ENCODE measurements at regions not wholly inside any gene's neighbourhood (a gene's known extent, or its start where the extent isn't known, plus 50 kb on each side); places are given as distances from the start of the nearest gene placed in this dataset.

- Histone ChIP-seq H2AFZ (ENCODE audit: low read length) (no peak overlapping the region), H3K27ac (ENCODE audit: low read depth, low read length, poor library complexity, severe bottlenecking) (no peak overlapping the region), H3F3A (ENCODE audit: insufficient read depth, low read length) (no peaks in the 10 kb centered on the region), H3K9me2 (ENCODE audit: low read depth, low read length) (no peaks in the 10 kb centered on the region), H3K4me3 (ENCODE audit: low read depth, low read length, poor library complexity, severe bottlenecking) (no peak overlapping the region), H3K4me2 (ENCODE audit: low read length) (no peak overlapping the region), H3K79me2 (ENCODE audit: insufficient read depth, low read length) (no peaks in the 10 kb centered on the region), H3K9ac (ENCODE audit: low read length) (no peak overlapping the region), H3K36me3 (ENCODE audit: insufficient read depth, low read length) (no peaks in the 10 kb centered on the region), H3K4me1 (ENCODE audit: insufficient read depth, low read length, severe bottlenecking) (peaks cover 6% of the 10 kb centered on the region), H3K27me3 (ENCODE audit: insufficient read depth, low read length) (no peaks in the 10 kb centered on the region), H4K20me1 (ENCODE audit: insufficient read depth, low read length) (no peaks in the 10 kb centered on the region), H3K9me3 (ENCODE audit: low read length) (0 out of 2 replicates have a peak, but pooled peaks cover 4% of the 10 kb centered on the region)
- no peak for TF ChIP-seq CTCF (IDR thresholded peaks at IDR 0.05; ENCODE audit: low read length)
- TF ChIP-seq EZH2 (IDR thresholded peaks at IDR 0.05; ENCODE audit: borderline replicate concordance, low read length): no peak
These were observed 258.3 kb downstream of the SRGAP2C start for GRCh38 chr1:121443001-121443540.

GRCh38 chr1:121444096-121444495 is 259.3 kb downstream of the SRGAP2C start:
- Histone ChIP-seq H2AFZ (ENCODE audit: low read length) (no peak overlapping the region; the same call in 1 of the 2 replicates), H3K9me2 (ENCODE audit: low read depth, low read length) (no peaks in the 10 kb centered on the region), H3K9ac (ENCODE audit: low read length) (no peak overlapping the region), H3K9me3 (ENCODE audit: low read length) (0 out of 2 replicates have a peak, but pooled peaks cover 2% of the 10 kb centered on the region), H3K27ac (ENCODE audit: low read depth, low read length, poor library complexity, severe bottlenecking) (no peak overlapping the region), H3K4me3 (ENCODE audit: low read depth, low read length, poor library complexity, severe bottlenecking) (no peak overlapping the region), H3K4me2 (ENCODE audit: low read length) (no peak overlapping the region), H3K79me2 (ENCODE audit: insufficient read depth, low read length) (no peaks in the 10 kb centered on the region), H3K4me1 (ENCODE audit: insufficient read depth, low read length, severe bottlenecking) (peaks cover 16% of the 10 kb centered on the region), H4K20me1 (ENCODE audit: insufficient read depth, low read length) (no peaks in the 10 kb centered on the region), H3K36me3 (ENCODE audit: insufficient read depth, low read length) (no peaks in the 10 kb centered on the region), H3F3A (ENCODE audit: insufficient read depth, low read length) (no peaks in the 10 kb centered on the region), H3K27me3 (ENCODE audit: insufficient read depth, low read length) (no peaks in the 10 kb centered on the region)
- TF ChIP-seq EZH2 (IDR thresholded peaks at IDR 0.05; ENCODE audit: borderline replicate concordance, low read length): no peak
- TF ChIP-seq CTCF (IDR thresholded peaks at IDR 0.05; ENCODE audit: low read length): no peak

GRCh38 chr1:121445679-121446078 is 260.9 kb downstream of the SRGAP2C start:
- Histone ChIP-seq H3K4me3 (ENCODE audit: low read depth, low read length, poor library complexity, severe bottlenecking) (no peak overlapping the region), H3K79me2 (ENCODE audit: insufficient read depth, low read length) (no peaks in the 10 kb centered on the region), H3K9ac (ENCODE audit: low read length) (no peak overlapping the region), H3K9me2 (ENCODE audit: low read depth, low read length) (no peaks in the 10 kb centered on the region), H3K27ac (ENCODE audit: low read depth, low read length, poor library complexity, severe bottlenecking) (no peak overlapping the region), H2AFZ (ENCODE audit: low read length) (no peak overlapping the region), H4K20me1 (ENCODE audit: insufficient read depth, low read length) (no peaks in the 10 kb centered on the region), H3K9me3 (ENCODE audit: low read length) (0 out of 2 replicates have a peak, but pooled peaks cover 2% of the 10 kb centered on the region), H3K4me1 (ENCODE audit: insufficient read depth, low read length, severe bottlenecking) (peaks cover 16% of the 10 kb centered on the region), H3K36me3 (ENCODE audit: insufficient read depth, low read length) (no peaks in the 10 kb centered on the region), H3K27me3 (ENCODE audit: insufficient read depth, low read length) (no peaks in the 10 kb centered on the region), H3K4me2 (ENCODE audit: low read length) (no peak overlapping the region), H3F3A (ENCODE audit: insufficient read depth, low read length) (no peaks in the 10 kb centered on the region)
- TF ChIP-seq EZH2 (IDR thresholded peaks at IDR 0.05; ENCODE audit: borderline replicate concordance, low read length): no peak
- no peak for TF ChIP-seq CTCF (IDR thresholded peaks at IDR 0.05; ENCODE audit: low read length)

All from OCI-LY1 (cell line).